CD4-positive, alpha-beta T cell treated with Interferon alpha-2 for 1 hour (primary cell): ENCODE measurements at regions not wholly inside any gene's neighbourhood (a gene's known extent, or its start where the extent isn't known, plus 50 kb on each side); places are given as distances from the start of the nearest gene placed in this dataset.
"Not testable (repeated sequence)": the region's sequence is repeated elsewhere in the genome, so short reads cannot be mapped to it uniquely, and the experiment has no call there.

Experiments
- DNase-seq, 2 donors: peaks; one replicate each; pipeline ENCODE4 v3.0.0-alpha.2; 2020 to 2022

DNA sequence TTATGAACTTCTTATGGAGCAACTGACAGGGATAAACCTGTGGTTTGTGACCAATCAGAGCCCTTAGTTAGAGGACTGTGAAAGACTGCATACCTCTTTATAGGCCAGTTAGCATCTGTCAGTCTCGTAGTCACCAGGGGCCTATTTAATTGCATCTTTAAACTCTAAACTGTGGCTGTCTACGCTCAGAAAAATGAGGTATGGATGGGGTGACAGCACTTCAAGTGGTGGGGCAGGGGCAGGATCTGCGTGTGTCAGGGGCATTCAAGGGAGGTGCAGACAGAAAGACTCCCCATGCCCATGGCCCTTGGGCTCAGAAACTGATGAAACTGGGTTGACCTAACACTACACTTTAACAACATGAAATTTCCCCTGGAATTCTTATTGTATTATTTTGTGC is 132.6 kb upstream of the TBCA start:
- no peak for DNase-seq

- no peak for DNase-seq
Measured at GRCh38 chr5:77907786-77908185, 131.6 kb upstream of the TBCA start.

DNA sequence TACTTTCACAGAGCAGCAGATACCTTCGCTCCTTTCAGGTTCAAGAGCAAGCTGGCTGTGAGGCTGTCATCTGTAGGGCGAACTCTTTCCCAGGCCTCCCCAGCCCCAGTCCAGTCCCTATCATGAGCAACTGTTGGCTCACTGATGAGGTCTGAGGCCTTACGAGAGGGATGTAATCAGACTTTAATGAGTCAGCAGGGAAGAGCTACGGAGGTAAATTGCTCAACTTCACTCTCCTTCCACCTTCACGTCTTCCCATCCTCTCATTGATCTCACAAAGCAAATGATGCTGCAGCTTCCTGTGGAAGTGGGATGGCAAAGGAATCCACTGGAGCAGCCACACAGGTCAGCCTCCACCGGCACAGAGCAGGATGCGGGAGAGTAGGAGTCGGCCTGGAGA is 130.7 kb upstream of the TBCA start:
- no peak for DNase-seq

GRCh38 chr5:77904362-77904761 is 128.2 kb upstream of the TBCA start:
- DNase-seq, result no peak

DNA sequence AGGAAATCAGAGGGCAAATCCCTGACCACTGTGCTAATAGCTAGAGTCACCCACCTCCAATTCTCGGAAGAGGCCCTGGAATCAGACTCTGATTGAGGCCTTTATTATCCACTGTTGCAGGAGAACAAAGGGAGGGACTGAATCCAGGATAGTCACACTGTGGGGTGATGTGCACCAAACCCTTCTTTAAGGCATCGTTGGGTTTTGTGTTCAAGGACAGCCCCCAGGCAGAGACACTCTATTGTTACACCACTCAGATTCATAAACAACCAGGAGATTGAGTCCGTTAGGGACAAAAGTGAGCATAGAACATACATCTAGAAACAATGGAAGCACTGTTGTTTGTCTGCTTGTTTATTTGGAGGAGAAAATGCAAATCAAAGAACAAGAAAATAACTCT is 124.6 kb upstream of the TBCA start:
- DNase-seq, result no peak

DNA sequence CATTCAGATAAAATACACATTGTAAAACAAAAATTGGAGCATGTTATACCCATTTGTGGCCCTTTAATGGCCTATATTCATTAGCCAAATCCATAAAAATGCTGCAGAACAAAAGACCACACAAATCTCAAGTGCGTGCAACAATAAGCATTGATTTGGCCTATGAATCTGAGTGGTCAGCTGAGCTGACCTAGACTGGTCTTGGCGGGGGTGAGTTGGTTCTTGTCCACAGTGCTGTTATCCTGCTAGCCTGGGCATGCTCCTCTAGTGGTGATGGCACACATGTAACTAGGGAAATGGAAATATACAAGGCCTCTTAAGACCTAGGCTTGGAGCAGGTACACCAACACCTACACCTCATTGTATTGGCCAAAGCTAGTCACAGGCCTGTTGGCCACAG is 122.2 kb upstream of the TBCA start:
- DNase-seq, result no peak

GRCh38 chr5:77896338-77896737 is 120.2 kb upstream of the TBCA start:
- DNase-seq, result no peak

DNA sequence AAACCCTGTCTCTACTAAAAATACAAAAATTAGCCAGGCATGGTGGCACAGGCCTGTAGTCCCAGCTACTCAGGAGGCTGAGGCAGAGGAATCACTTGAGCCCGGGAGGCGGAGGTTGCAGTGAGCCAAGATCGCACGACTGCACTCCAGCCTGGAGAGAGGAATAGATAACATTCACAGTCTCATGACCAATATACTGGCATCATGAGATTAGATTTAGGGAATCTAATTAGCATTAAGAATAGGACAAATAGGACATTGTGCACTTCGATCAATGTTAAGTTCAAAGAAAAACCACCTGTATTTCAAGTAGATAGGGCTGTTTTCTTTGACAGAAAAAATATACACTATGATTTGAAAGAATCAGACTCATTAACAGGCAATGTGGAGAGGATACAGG is 118.0 kb upstream of the TBCA start:
- not testable (repeated sequence) for DNase-seq

GRCh38 chr5:77893225-77893860 is 117.2 kb upstream of the TBCA start:
- peak in 1 of 2 donors; percentile 5 for DNase-seq

- DNase-seq, result no peak
Measured at GRCh38 chr5:77892061-77893010, 116.2 kb upstream of the TBCA start.

DNA sequence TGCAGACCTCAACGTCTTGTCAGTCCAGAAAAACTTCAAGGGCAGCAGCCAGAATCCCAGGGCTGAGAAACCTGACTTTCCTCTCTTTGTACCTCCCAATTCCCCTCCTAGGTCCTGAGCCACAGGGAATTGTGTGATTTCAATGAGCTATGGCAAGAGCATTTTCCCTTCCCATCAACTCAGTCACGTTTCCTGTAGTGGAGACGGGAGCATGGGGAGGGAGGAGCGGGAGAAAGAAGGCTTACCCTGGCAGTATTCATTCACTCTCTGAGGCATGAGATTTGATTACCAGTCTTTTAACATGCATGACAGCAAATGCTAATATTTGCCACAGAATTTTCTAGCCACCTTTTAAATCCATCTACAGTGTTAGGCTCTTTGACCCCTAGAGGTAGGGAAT is 109.4 kb upstream of the TBCA start:
- DNase-seq, result no peak

DNA sequence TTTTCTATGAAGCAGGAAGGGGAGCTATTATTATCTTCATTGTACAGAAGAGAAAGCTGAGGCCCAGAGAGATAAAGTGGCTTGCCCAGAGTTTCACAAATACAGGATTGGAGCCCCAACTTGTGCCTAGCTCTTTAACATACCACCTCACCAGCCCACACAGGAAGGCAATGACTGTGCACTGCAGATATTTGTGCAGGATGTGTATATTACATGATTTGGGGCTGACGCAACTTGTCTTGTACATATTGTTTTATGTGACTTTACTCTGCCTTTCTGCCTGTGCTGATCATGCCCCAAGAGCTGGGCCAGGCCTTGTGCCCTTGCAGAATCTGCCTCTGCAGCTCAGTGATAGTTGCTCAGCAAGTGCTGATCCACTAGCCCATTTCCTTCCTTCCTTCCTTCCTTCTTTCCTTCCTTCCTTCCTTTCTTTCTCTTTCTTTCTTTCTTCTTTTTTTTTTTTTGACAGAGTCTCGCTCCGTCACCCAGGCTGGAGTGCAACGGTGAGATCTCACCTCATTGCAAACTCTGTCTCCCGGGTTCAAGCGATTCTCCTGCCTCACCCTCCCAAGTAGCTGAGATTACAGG is 106.6 kb upstream of the TBCA start:
- DNase-seq, result no peak

- DNase-seq, result no peak
Measured at GRCh38 chr5:77881528-77881927, 105.4 kb upstream of the TBCA start.

GRCh38 chr5:77877516-77878355 is 101.6 kb upstream of the TBCA start:
- DNase-seq, result no peak

DNA sequence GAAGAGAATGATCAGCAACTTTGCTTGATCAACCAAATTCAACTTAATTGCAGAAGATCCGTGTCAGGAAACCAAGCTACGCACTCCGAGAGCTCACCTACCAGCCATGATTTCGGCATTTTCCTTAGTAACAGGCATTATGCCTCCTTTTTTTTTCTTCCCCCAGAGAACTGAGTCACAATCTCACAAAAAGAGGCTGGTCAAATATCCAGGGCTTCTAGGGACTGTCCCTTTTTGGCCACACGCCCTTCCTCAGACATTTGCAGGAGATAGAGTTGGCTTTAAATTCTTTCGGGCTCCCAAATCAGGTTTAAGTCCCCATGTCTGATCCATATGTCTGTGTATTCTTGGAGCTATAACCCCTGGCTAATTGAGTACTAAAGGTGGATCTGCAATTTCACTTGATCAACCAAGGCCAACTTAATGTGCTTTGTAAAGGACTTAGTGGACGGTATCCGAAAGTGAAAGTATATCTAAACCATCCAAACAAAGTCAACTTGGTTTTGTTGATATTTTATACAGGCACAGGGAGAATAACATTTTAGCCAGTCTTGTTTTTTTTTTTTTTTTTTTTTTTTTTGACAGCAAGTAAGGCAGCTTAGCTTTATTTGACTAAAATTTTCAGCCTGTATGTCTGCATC is 100.8 kb upstream of the TBCA start:
- no peak for DNase-seq

DNA sequence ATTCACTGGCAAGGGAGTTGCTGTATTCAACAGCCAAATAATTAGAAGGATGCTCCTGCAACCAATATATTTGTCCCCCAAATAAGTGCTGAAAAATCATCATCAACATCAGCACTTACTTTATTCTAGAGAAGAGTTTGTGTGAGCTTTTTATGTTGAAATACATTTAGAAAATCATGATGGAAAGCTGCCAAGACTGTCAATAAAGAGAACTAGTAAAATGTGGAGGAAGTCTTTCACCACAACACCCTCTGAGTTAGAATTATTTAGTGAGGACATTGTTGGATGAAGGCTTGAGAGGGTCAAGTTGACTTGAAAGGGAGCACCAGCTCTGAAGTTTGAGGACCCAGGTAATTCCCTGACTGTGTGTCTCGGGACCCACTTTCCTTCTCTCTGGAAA is 100.2 kb upstream of the TBCA start:
- no peak for DNase-seq

DNA sequence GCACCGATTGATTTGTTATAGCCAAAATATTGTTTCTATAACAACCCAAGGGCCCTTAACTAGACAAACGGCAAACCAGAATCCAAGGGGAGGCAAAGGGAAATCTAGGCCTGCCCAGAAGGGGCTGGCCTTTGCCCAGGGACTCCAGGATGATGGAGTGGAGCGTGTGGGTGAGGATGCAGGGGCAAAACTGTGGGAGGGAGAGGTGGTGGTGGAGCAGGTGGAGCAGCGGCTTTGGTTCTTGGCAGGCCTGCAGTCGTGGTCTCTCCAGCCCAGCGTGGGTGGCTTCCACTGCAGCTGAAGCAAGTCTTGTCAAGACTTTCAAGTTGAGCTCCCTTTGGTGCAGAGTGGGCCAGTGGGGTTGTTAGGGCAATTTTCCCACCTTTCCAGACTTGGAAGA is 98.6 kb upstream of the TBCA start:
- no peak for DNase-seq

DNA sequence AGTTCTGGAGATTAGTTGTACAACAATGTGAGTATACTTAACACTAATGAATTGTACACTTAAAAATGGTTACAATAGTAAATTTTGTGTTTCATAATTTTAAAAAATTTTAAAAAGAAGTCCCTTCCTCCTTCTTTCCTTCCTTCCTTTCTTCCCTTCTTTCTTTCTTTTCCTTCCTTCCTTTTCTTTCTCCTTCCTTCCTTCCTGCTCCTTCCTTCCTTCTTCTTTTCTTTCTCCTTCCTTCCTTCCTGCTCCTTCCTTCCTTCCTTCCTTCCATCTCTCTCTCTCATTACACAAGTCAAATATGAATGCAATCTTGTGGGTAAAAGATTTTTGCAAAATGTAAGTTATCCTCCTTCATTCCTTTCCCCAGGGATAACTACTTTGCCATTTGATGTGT is 97.1 kb upstream of the TBCA start:
- DNase-seq, result no peak

GRCh38 chr5:77871946-77872345 is 95.8 kb upstream of the TBCA start:
- no peak for DNase-seq

GRCh38 chr5:77871016-77871415 is 94.9 kb upstream of the TBCA start:
- DNase-seq, result no peak

DNA sequence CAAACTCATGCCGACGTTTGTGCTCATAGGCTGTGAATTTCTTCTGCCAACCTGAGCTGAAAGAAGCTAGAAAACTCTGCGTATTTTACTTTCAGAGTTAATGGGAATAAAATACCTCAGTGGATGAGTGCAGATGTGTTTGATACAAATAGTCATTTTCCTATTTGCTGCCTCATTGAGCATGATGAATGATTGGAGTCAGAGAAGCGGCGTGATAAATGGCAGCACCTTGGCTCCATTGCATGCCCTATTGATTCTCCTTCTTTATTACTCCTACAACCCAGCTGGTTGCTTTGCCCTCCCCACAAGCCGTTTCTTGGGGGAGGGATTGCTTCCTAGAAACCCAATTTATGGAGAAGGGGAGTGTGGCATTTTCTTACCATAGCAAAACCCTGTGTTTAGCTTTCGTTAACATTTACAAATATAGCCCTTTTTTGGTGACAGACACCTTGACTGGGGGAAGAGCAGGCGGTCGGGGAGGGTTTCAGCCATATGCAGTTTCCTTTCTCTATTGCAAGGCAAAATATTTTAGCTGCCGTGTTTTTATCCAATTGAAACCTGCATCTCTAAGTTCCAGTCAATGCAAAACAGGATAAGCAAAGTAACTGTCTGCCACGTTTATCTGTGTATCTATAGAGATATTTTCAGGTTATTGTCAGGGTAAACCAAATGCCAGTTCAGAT is 93.1 kb upstream of the TBCA start:
- no peak for DNase-seq

- DNase-seq, result no peak
Measured at GRCh38 chr5:77867914-77868313, 91.8 kb upstream of the TBCA start.
